ENCODE measurements at regions not wholly inside any gene's neighbourhood (a gene's known extent, or its start where the extent isn't known, plus 50 kb on each side); places are given as distances from the start of the nearest gene placed in this dataset.
A peak's percentile ranks its signal among the peaks of the same experiment; 100 is the strongest.

GRCh38 chr3:41120460-41120859 is 78.8 kb upstream of the CTNNB1 start:
- no peak overlapping the region for H3K4me3 ChIP-seq (ENCODE audit: low read depth, low read length)
- TF ChIP-seq, protein P1, sequence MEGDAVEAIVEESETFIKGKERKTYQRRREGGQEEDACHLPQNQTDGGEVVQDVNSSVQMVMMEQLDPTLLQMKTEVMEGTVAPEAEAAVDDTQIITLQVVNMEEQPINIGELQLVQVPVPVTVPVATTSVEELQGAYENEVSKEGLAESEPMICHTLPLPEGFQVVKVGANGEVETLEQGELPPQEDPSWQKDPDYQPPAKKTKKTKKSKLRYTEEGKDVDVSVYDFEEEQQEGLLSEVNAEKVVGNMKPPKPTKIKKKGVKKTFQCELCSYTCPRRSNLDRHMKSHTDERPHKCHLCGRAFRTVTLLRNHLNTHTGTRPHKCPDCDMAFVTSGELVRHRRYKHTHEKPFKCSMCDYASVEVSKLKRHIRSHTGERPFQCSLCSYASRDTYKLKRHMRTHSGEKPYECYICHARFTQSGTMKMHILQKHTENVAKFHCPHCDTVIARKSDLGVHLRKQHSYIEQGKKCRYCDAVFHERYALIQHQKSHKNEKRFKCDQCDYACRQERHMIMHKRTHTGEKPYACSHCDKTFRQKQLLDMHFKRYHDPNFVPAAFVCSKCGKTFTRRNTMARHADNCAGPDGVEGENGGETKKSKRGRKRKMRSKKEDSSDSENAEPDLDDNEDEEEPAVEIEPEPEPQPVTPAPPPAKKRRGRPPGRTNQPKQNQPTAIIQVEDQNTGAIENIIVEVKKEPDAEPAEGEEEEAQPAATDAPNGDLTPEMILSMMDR (conservative IDR thresholded peaks at IDR 0.05; ENCODE audit: low read depth, low read length), result no peak
- no peak for DNase-seq (ENCODE audit: low read depth)

DNA sequence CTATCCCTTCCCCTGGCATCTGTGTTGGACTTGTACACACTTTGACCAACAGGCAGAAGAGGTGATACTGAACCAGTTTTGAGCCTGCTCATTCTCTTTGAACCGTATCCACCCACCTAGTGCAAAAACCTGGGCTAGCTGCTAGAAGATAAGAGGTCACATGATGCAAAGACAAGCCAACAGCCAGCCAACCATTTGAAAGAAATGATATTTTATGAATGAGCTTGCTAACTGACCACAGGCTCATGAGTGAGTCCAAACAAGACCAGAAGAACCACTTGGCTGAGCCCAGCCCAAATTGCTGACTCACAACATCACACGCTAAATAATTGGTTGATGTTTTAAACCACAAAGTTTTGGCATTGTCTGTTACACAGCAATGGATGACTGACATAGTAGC is 74.0 kb upstream of the CTNNB1 start:
- no peak overlapping the region for H3K4me3 ChIP-seq (ENCODE audit: low read depth, low read length)
- DNase-seq (ENCODE audit: low read depth), result no peak
- TF ChIP-seq, protein P1 (conservative IDR thresholded peaks at IDR 0.05; ENCODE audit: low read depth, low read length), result no peak

GRCh38 chr3:41126472-41126871 is 72.8 kb upstream of the CTNNB1 start:
- DNase-seq (ENCODE audit: low read depth), result no peak
- TF ChIP-seq, protein P1 (conservative IDR thresholded peaks at IDR 0.05; ENCODE audit: low read depth, low read length), result no peak
- H3K4me3 ChIP-seq (ENCODE audit: low read depth, low read length), result no peak overlapping the region

- H3K4me3 ChIP-seq (ENCODE audit: low read depth, low read length), result no peak overlapping the region
- DNase-seq (ENCODE audit: low read depth), result peak; percentile 50
- TF ChIP-seq, protein P1 (conservative IDR thresholded peaks at IDR 0.05; ENCODE audit: low read depth, low read length), result no peak
These were observed 72.3 kb upstream of the CTNNB1 start for GRCh38 chr3:41126961-41127360.

DNA sequence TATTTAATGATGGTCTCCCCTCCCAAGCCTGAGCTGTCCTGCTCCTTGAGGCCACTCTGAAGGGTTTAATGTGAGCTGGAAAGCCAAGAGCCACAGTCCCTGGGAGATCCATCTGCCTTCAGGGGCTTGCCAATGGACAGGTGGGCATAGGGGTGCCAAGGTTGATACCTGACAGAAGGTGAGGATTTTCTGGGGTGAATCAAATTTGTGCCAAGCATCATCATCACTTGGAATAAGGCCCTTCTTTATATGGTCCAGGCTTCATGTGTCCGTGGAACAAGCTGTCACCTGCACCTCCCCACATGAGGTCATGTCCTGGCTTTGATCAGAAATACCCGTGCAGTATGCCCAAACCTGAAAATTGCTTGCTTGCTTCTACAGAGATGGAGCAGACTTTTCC is 71.9 kb upstream of the CTNNB1 start:
- no peak for DNase-seq (ENCODE audit: low read depth)
- TF ChIP-seq, protein P1 (conservative IDR thresholded peaks at IDR 0.05; ENCODE audit: low read depth, low read length), result no peak
- H3K4me3 ChIP-seq (ENCODE audit: low read depth, low read length), result no peak overlapping the region

DNA sequence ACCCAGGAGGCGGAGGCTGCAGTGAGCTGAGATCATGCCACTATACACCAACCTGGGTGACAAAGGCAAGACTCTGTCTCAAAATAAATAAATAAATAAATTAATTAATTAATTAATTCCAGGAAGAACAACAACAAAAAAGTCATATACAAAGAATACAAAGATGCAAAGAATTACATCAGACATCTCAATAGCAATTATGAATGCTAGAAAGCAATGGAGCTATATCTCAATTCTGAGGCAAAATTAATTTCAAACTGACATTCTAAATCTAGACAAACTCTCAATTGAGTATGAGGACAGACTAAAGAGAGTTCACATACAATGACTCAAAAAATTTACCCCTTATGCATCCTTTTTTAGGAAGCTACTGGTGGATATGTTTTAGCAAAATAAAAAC is 69.6 kb upstream of the CTNNB1 start:
- no peak overlapping the region for H3K4me3 ChIP-seq (ENCODE audit: low read depth, low read length)
- DNase-seq (ENCODE audit: low read depth), result no peak
- TF ChIP-seq, protein P1 (conservative IDR thresholded peaks at IDR 0.05; ENCODE audit: low read depth, low read length), result no peak

DNA sequence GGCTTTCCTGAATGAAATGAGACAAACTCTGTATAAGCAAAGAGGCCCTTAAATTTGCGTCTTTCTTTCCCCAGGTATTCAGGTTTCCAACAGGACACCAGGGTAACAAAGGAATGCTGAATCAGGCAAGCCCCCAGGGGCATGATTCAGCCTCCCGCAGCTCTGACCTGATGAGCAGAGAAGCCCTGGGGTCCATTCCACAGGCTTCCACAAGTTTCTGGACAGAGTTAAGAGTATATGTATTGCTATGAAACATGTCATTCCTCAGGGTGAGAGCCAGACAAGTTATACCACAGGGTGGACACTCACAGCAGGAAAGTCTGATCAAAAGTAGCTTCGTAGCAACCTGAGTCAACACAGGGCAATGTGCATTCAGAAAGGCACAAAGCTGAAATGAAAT is 68.1 kb upstream of the CTNNB1 start:
- TF ChIP-seq, protein P1 (conservative IDR thresholded peaks at IDR 0.05; ENCODE audit: low read depth, low read length), result no peak
- peak; percentile 93 for DNase-seq (ENCODE audit: low read depth)
- H3K4me3 ChIP-seq (ENCODE audit: low read depth, low read length), result no peak overlapping the region

Data from choroid plexus epithelial cell (primary cell).